ENCODE measurements at regions not wholly inside any gene's neighbourhood (a gene's known extent, or its start where the extent isn't known, plus 50 kb on each side); places are given as distances from the start of the nearest gene placed in this dataset.

DNA sequence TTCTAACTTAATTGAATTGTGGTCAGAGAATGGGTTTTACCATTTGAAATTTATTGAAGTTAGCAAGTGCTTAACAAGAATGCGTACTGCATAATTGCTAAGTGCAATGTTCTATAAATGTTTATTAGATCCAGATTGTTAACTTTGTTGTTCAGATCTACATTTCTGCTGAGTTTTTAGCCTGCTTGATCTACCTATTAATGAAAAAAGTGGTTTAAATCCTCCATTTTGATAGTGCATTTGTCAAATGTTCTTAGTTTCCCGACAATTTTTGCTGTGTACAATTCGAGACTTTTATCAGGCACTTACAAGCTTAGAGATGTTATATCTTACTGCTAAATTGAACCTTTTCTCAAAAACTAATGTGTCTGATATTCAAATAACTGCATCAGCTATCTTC, 156.4 kb upstream of the ADCY1 start:
- Histone ChIP-seq H3K79me2 (replicated peaks; ENCODE audit: insufficient read depth, low read length) (no peaks in the 10 kb centered on the region), H3F3A (ENCODE audit: insufficient read depth, low read length, poor library complexity, severe bottlenecking) (no peaks in the 10 kb centered on the region), H3K4me2 (ENCODE audit: low read length) (no peak overlapping the region), H4K20me1 (ENCODE audit: insufficient read depth) (no peaks in the 10 kb centered on the region), H3K36me3 (ENCODE audit: insufficient read depth, low read length) (no peaks in the 10 kb centered on the region), H3K9ac (ENCODE audit: low read length) (no peak overlapping the region), H3K27me3 (ENCODE audit: insufficient read depth, low read depth, low read length) (no peaks in the 10 kb centered on the region), H3K27ac (ENCODE audit: low read length) (no peak overlapping the region), H3K9me2 (ENCODE audit: insufficient read depth, low read length) (no peaks in the 10 kb centered on the region), H3K9me3 (ENCODE audit: low read length) (no peaks in the 10 kb centered on the region), H3K4me3 (ENCODE audit: low read length) (no peak overlapping the region), H2AFZ (ENCODE audit: low read depth, low read length) (no peak overlapping the region)
- no peak for TF ChIP-seq MXI1 (conservative IDR thresholded peaks at IDR 0.05; ENCODE audit: poor library complexity, severe bottlenecking)
- no peak for TF ChIP-seq EZH2 (IDR thresholded peaks at IDR 0.05; ENCODE audit: borderline replicate concordance, insufficient read depth, low read length, poor library complexity, severe bottlenecking)
- TF ChIP-seq SMC3 (conservative IDR thresholded peaks at IDR 0.05; ENCODE audit: poor library complexity) = no peak
- no peak for TF ChIP-seq CTCF (IDR thresholded peaks at IDR 0.05; ENCODE audit: poor library complexity, severe bottlenecking)
- TF ChIP-seq, protein P1, sequence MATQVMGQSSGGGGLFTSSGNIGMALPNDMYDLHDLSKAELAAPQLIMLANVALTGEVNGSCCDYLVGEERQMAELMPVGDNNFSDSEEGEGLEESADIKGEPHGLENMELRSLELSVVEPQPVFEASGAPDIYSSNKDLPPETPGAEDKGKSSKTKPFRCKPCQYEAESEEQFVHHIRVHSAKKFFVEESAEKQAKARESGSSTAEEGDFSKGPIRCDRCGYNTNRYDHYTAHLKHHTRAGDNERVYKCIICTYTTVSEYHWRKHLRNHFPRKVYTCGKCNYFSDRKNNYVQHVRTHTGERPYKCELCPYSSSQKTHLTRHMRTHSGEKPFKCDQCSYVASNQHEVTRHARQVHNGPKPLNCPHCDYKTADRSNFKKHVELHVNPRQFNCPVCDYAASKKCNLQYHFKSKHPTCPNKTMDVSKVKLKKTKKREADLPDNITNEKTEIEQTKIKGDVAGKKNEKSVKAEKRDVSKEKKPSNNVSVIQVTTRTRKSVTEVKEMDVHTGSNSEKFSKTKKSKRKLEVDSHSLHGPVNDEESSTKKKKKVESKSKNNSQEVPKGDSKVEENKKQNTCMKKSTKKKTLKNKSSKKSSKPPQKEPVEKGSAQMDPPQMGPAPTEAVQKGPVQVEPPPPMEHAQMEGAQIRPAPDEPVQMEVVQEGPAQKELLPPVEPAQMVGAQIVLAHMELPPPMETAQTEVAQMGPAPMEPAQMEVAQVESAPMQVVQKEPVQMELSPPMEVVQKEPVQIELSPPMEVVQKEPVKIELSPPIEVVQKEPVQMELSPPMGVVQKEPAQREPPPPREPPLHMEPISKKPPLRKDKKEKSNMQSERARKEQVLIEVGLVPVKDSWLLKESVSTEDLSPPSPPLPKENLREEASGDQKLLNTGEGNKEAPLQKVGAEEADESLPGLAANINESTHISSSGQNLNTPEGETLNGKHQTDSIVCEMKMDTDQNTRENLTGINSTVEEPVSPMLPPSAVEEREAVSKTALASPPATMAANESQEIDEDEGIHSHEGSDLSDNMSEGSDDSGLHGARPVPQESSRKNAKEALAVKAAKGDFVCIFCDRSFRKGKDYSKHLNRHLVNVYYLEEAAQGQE (IDR thresholded peaks at IDR 0.05; ENCODE audit: borderline replicate concordance) = no peak
- TF ChIP-seq POLR2AphosphoS5 (IDR thresholded peaks at IDR 0.05) = no peak
- TF ChIP-seq RAD21 (conservative IDR thresholded peaks at IDR 0.05) = no peak
- no peak for TF ChIP-seq TAF1 (IDR thresholded peaks at IDR 0.05; ENCODE audit: low read depth)
- no peak for TF ChIP-seq EP300 (conservative IDR thresholded peaks at IDR 0.05; ENCODE audit: poor library complexity, severe bottlenecking)

DNA sequence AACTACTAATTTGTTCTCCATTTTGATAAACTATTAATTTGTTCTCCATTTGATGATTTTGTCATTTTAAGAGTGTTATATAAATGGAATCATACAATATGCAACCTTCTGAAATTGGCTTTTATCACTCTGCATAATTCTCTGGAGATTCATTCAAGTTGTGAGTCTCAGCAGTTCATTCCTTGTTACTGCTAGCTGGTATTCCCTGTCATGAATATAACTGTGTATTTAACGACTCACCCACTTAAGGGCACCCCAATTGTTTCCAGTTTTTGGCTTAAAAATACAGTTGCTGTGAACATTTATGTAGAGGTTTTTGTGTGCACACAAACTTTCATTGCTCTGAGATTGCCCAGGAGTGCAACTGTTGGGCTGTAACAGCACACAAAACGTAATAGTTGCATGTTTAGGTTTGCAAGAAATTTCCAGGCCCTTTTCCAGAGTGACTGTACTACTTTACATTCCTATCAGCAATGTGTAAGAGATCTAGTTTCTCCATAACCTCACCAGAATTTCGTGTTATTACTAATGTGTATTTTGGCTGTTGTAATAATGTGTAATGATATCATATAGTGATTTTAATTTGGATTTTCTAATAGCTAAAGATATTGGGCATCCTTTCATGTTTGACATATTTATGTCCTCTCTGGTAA, 153.2 kb upstream of the ADCY1 start:
- Histone ChIP-seq H2AFZ (ENCODE audit: low read depth, low read length) (no peak overlapping the region), H3K9me2 (ENCODE audit: insufficient read depth, low read length) (no peaks in the 10 kb centered on the region), H3K4me2 (ENCODE audit: low read length) (no peak overlapping the region), H3F3A (ENCODE audit: insufficient read depth, low read length, poor library complexity, severe bottlenecking) (no peaks in the 10 kb centered on the region), H4K20me1 (ENCODE audit: insufficient read depth) (no peaks in the 10 kb centered on the region), H3K36me3 (ENCODE audit: insufficient read depth, low read length) (no peaks in the 10 kb centered on the region), H3K4me3 (ENCODE audit: low read length) (no peak overlapping the region), H3K27ac (ENCODE audit: low read length) (no peak overlapping the region), H3K27me3 (ENCODE audit: insufficient read depth, low read depth, low read length) (no peaks in the 10 kb centered on the region), H3K9ac (ENCODE audit: low read length) (no peak overlapping the region), H3K79me2 (replicated peaks; ENCODE audit: insufficient read depth, low read length) (no peaks in the 10 kb centered on the region), H3K9me3 (ENCODE audit: low read length) (no peaks in the 10 kb centered on the region)
- TF ChIP-seq RAD21 (conservative IDR thresholded peaks at IDR 0.05) (no peak), EZH2 (IDR thresholded peaks at IDR 0.05; ENCODE audit: borderline replicate concordance, insufficient read depth, low read length, poor library complexity, severe bottlenecking) (no peak), EP300 (conservative IDR thresholded peaks at IDR 0.05; ENCODE audit: poor library complexity, severe bottlenecking) (no peak), CTCF (IDR thresholded peaks at IDR 0.05; ENCODE audit: poor library complexity, severe bottlenecking) (no peak), SMC3 (conservative IDR thresholded peaks at IDR 0.05; ENCODE audit: poor library complexity) (no peak), TAF1 (IDR thresholded peaks at IDR 0.05; ENCODE audit: low read depth) (no peak), POLR2AphosphoS5 (IDR thresholded peaks at IDR 0.05) (no peak), MXI1 (conservative IDR thresholded peaks at IDR 0.05; ENCODE audit: poor library complexity, severe bottlenecking) (no peak)
- TF ChIP-seq, protein P1 (IDR thresholded peaks at IDR 0.05; ENCODE audit: borderline replicate concordance) = no peak

All from neural cell (in vitro differentiated cells).